Inferior parietal cortex (tissue), 1 donor: ENCODE measurements at regions not wholly inside any gene's neighbourhood (a gene's known extent, or its start where the extent isn't known, plus 50 kb on each side); places are given as distances from the start of the nearest gene placed in this dataset.
"Not testable (repeated sequence)": the region's sequence is repeated elsewhere in the genome, so short reads cannot be mapped to it uniquely, and the experiment has no call there.

Source experiments
- DNase-seq: peaks from one replicate; pipeline ENCODE4 v3.0.0-alpha.2; 2016; ENCODE audit errors: extremely low spot score

DNA sequence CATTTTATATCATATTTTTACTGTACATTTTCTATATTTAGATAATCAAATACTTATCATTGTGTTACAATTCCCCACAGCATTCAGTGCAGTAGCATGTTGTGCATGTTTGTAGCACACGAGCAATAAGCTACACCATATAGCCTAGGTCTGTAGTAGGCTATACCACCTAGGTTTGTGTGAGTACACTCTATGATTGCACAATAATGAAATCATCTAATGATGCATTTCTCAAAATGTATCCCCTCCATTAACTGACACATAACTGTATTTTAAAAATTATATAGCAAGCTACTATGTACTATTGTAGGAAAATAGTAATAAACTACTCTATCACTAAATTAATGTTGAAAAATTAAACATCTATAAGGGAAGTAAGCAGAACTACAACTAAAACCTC, 518.4 kb upstream of the PABPC4L start:
- DNase-seq, result no peak

GRCh38 chr4:134708616-134709015, 507.0 kb upstream of the PABPC4L start:
- DNase-seq, result no peak

GRCh38 chr4:134708026-134708425, 506.4 kb upstream of the PABPC4L start:
- DNase-seq, result no peak

DNA sequence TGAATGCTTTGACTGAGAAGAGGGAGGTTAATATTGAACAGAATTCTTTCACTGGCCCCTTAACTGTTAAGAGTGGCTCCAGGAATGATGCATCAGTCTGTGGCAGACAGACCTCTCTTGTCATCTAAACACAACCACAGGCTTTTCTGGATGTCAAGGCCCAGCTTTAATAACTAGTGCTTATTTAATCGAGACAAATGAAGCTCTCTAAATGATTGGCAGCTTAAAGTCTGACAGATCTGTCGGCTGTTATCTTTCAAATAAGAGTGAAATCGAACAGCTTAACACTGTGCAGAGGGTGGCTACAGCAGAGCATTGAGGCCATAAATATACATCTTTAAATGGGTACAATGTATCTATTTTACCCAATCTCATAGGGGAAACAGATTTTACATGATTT, 500.8 kb upstream of the PABPC4L start:
- DNase-seq, result no peak

- DNase-seq, result no peak
These were observed 498.7 kb upstream of the PABPC4L start for GRCh38 chr4:134700251-134700650.

DNA sequence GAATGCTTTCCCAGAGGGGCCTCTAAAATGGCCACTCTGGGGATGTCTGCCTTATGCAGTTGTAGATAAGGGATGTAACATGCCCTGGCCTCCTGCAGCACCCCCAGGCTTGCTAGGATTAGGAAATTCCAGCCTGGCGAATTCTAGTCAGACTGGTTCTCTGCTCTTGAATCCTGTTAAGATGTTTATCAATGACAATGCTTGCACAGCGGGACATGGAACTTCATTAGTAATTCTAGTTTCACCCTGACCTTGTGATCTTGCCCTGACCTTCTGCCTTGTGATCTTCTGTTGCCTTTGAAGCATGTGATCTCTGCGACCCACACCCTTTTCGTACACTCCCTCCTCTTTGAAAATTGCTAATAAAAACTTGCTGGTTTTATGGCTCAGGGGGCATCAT, 497.2 kb upstream of the PABPC4L start:
- not testable (repeated sequence) for DNase-seq

DNA sequence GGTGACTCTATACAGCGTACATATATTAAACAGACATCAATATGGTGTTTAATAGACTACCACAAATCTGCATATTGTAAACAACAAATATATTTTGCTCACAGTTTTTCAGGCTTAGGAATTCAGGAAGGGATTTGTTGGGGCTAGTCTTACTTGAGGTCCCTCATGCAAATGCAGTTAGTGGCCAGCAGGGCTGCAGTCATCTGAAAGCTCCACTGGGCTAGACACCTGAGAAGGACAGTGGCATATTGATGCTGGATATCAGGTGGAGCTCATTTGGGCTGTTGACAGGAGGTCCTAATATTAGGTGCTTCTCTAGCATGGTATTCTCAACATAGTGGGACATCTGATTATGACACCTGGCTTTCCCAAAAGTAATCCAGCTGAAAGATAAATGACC, 493.8 kb upstream of the PABPC4L start:
- DNase-seq, result no peak

- DNase-seq, result no peak
These were observed 490.3 kb upstream of the PABPC4L start for GRCh38 chr4:134691915-134692314.

DNA sequence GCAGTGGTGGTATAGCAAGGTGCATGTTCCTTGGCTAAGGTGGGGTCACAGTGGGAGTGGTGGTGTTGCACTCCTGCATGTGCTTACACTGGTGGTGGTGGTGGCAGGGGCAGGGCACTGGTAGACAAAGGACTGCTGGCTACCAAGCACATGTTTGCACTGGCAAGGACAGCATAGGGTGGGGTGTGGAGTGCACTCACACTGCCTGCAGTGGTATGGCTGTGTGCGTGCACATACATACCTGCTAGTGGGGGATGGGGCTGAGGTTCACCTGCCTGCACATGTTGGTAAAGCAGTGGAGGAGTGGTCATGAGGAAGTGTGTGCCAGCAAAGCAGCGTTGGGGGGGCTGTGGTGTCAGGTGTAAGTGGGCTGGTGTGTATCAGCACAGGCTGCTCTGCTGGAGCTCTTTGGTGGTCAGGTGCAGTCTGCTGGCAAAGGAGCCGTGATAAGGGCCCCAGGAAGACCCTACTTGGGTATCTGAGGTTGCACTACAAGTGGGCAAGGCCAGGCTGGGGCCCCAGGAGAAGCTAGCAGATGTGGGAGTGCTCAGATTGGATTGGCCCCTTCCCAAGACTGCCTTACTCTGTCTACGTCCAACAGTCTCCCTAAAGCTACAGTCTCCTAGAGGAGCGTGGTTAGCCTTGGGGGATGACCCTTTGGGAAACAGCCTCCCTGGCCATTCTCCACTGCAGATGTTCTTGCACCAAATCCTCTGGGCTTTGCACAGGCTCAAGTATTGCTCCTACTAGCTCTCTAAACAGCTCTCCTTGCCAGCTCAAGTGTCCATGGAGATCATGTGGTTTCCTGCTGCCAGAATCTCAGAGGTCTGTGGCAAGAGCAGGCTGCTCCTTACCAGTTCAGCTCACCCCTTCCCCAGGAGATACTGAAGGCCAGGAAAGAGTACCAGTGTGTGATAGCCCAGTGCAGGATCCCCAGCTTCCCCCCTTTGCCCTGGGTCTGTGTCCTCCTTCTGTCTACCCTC, 486.3 kb upstream of the PABPC4L start:
- no peak for DNase-seq

DNA sequence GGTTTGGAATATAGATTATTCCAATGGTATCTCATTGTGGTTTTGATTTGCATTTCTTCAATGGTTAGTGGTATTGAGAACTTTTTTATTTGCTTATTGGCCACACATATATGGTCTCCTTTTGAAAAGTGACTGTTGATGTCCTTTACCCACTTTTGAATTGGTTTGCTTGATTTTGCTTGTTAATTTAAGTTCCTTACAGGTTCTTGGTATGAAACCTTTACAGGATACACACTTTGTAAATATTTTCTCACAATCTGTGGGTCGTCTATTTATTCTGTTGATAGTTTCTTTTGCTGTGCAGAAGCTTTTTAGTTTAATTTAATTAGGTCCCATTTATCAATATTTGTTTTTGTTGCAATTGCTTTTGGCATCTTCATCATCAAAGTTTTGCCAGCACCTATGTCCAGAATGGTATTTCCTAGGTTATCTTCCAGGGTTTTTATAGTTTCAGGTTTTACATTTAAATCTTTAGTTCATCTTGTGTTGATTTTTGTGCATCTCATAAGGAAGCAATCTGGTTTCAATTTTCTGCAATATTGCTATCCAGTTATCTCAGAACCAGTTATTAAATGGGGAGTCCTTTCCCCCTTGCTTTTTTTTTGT, 475.7 kb upstream of the PABPC4L start:
- no peak for DNase-seq

GRCh38 chr4:134668237-134668636, 466.6 kb upstream of the PABPC4L start:
- DNase-seq, result no peak

- no peak for DNase-seq
These were observed 465.1 kb upstream of the PABPC4L start for GRCh38 chr4:134666640-134667039.

GRCh38 chr4:134665429-134665828, 463.8 kb upstream of the PABPC4L start:
- no peak for DNase-seq

DNA sequence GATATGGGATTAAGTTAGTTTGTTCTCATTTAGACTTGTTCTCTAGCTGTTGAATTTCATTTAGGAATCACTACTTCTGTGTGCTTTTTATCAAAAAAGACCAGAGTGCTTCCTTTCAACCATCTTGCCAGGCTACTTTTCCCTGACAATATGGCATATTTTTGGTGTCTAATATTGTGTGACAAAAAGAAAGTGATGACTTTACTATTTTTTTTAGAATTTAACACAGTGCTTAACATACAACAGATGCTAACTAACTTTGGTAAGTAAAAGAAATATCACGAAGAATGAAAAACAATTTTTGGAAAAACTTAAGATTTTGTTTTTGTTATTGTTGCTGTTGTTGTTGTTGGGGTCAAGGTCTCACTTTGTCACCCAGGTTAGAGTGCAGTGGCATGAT, 462.2 kb upstream of the PABPC4L start:
- no peak for DNase-seq

GRCh38 chr4:134650461-134650860, 448.9 kb upstream of the PABPC4L start:
- no peak for DNase-seq

DNA sequence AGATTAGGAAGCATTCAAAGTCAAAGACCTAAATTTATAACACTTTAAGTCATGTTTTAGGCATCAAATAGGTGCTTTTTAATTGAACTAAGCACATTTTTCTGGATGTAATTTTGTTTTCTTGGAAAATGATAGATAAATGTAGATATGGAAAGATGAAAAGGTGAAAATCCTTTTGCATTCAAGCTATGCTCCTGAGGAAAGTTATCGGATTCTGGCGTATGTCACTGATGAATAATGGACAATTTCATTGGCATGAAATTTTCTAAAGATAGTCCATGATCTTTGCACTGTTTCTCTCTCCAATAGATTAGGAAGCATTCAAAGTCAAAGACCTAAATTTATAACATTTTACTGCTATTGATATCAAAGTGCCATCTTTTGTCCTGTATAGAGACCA, 444.2 kb upstream of the PABPC4L start:
- no peak for DNase-seq

- no peak for DNase-seq
These were observed 434.9 kb upstream of the PABPC4L start for GRCh38 chr4:134636338-134637051.

- no peak for DNase-seq
These were observed 432.7 kb upstream of the PABPC4L start for GRCh38 chr4:134634301-134634700.

DNA sequence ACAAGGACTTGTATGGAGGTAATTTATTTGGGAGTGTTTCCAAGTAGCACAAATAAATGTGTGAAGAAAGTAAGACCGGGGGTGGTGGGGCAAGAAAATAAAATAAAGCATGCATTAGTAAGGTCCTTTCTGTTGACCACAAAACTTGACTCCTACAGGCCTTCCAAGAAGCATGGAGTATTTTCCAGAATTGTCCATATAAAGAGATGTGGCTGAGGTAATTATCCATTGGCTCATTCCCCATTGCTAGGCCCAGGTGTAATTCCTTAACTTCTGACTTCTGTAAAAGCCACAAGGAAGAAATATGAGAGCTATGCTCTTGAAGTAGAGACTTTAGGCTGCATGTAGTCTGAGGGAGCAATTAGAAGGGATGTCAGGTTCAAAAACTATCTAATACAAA, 430.5 kb upstream of the PABPC4L start:
- no peak for DNase-seq

DNA sequence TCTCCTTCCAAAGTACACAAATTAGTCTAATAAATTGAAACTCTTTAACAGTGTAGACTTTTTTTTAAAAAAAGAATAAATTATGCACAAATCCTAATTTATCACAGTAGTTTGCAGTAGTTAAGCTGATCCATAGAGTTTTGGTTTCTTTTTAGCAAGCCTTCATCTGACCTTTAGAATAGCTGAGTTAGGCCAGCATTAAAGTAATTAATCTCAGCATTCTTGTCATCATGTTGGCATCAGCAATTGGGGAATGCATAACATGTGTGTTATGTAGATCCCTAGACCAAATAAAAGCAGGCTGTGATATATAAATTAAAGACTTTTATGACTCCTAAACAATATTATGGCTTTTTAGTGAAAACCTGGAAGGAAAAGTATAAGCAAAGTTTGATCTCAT, 426.5 kb upstream of the PABPC4L start:
- no peak for DNase-seq

GRCh38 chr4:134627366-134627765, 425.8 kb upstream of the PABPC4L start:
- no peak for DNase-seq

DNA sequence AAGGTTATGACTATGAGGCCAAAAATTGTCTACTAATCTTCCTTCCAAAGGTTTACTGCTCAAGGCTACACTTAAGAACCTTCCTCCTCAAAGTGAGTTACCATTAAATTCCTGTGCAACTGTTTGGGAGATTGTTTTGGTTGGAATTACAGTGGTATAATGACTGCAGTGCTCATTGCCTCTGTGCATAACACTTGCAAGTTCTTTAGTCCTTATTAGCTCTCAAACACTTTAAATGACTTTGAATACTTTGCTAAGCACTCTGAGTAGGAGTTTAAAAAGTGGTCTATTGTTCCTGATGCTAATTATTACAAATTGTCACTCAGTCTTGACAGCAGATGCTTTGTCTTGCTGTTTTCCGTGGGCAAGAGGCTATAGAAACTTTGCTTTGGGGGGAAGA, 422.8 kb upstream of the PABPC4L start:
- DNase-seq, result no peak
